ENCODE measurements at regions not wholly inside any gene's neighbourhood (a gene's known extent, or its start where the extent isn't known, plus 50 kb on each side); places are given as distances from the start of the nearest gene placed in this dataset.

GRCh38 chr1:147834181-147834580, 68.4 kb upstream of the GJA8 start:
- intact Hi-C loops (cut with DNase I, micrococcal nuclease): no loop called here
- H3K4me3 Mint-ChIP-seq: no peak overlapping the region
- ChIA-PET POLR2A (no interaction called here), CTCF (interaction anchor here (0.8 kb wide), 1 partner anchor 484 kb away, joined by 3 read pairs; no protein-coding TSS in a partner anchor)
- H3K27me3 Mint-ChIP-seq: peaks cover 11% of the 10 kb centered on the region
- no peaks in the 10 kb centered on the region for H3K9me3 Mint-ChIP-seq (ENCODE audit: low read depth)
- peaks cover 4% of the 10 kb centered on the region for H3K4me1 Mint-ChIP-seq
- DNase-seq: no peak
- H3K27ac Mint-ChIP-seq: no peak overlapping the region
- H3K36me3 Mint-ChIP-seq (ENCODE audit: low read depth): no peaks in the 10 kb centered on the region
- peak; percentile 58 for ATAC-seq

GRCh38 chr1:147834810-147835209, 67.8 kb upstream of the GJA8 start:
- Mint-ChIP-seq H3K36me3 (ENCODE audit: low read depth) (no peaks in the 10 kb centered on the region), H3K4me3 (no peak overlapping the region), H3K27ac (no peak overlapping the region), H3K27me3 (peaks cover 9% of the 10 kb centered on the region), H3K9me3 (ENCODE audit: low read depth) (no peaks in the 10 kb centered on the region), H3K4me1 (peaks cover 4% of the 10 kb centered on the region)
- DNase-seq (no peak), ATAC-seq (no peak)
- ChIA-PET CTCF (interaction anchor here (0.8 kb wide), 1 partner anchor 483 kb away, joined by 3 read pairs; no protein-coding TSS in a partner anchor), POLR2A (no interaction called here)
- intact Hi-C loops (cut with DNase I, micrococcal nuclease): no loop called here

GRCh38 chr1:147837129-147837963, 65.2 kb upstream of the GJA8 start:
- Mint-ChIP-seq H3K4me1 (peaks cover 4% of the 10 kb centered on the region), H3K36me3 (ENCODE audit: low read depth) (no peaks in the 10 kb centered on the region), H3K4me3 (no peak overlapping the region), H3K27me3 (peaks cover 5% of the 10 kb centered on the region), H3K27ac (no peak overlapping the region), H3K9me3 (ENCODE audit: low read depth) (no peaks in the 10 kb centered on the region)
- DNase-seq (no peak), ATAC-seq (no peak)
- CTCF ChIA-PET: no interaction called here
- intact Hi-C loops (cut with DNase I, micrococcal nuclease): no loop called here
- POLR2A ChIA-PET: no interaction called here

- intact Hi-C loops (cut with DNase I, micrococcal nuclease): no loop called here
- no peak overlapping the region for H3K27ac Mint-ChIP-seq
These were observed 64.7 kb upstream of the GJA8 start for GRCh38 chr1:147837964-147838292.

GRCh38 chr1:147840909-147841308, 61.7 kb upstream of the GJA8 start:
- Mint-ChIP-seq H3K4me1 (no peaks in the 10 kb centered on the region), H3K27me3 (peaks cover 3% of the 10 kb centered on the region), H3K27ac (no peak overlapping the region), H3K36me3 (ENCODE audit: low read depth) (no peaks in the 10 kb centered on the region), H3K4me3 (no peak overlapping the region), H3K9me3 (ENCODE audit: low read depth) (no peaks in the 10 kb centered on the region)
- DNase-seq: peak; percentile 52
- ChIA-PET CTCF (interaction anchor here (1.0 to 1.5 kb wide), 5 partner anchors 8 to 57 kb away, joined by 3 to 4 read pairs (median 3); no protein-coding TSS in a partner anchor), POLR2A (no interaction called here)
- ATAC-seq: peak; percentile 53
- intact Hi-C loops (cut with DNase I, micrococcal nuclease): no loop called here

More at GRCh38 chr1:147837964-147838292, 64.7 kb upstream of the GJA8 start:
- CTCF ChIA-PET: no interaction called here
- H3K36me3 Mint-ChIP-seq (ENCODE audit: low read depth): no peaks in the 10 kb centered on the region
- peaks cover 5% of the 10 kb centered on the region for H3K27me3 Mint-ChIP-seq
- no peaks in the 10 kb centered on the region for H3K9me3 Mint-ChIP-seq (ENCODE audit: low read depth)
- POLR2A ChIA-PET: no interaction called here
- H3K4me1 Mint-ChIP-seq: peaks cover 4% of the 10 kb centered on the region
- ATAC-seq (no peak), DNase-seq (no peak)
- no peak overlapping the region for H3K4me3 Mint-ChIP-seq

- DNase-seq: no peak
- Mint-ChIP-seq H3K4me3 (no peak overlapping the region), H3K9me3 (ENCODE audit: low read depth) (no peaks in the 10 kb centered on the region), H3K27ac (no peak overlapping the region), H3K27me3 (peaks cover 1% of the 10 kb centered on the region), H3K4me1 (no peaks in the 10 kb centered on the region), H3K36me3 (ENCODE audit: low read depth) (no peaks in the 10 kb centered on the region)
- ChIA-PET CTCF (interaction anchor here (0.5 to 0.7 kb wide), 2 partner anchors 17 to 464 kb away, joined by 3 to 6 read pairs; no protein-coding TSS in a partner anchor), POLR2A (no interaction called here)
- intact Hi-C loops (cut with DNase I, micrococcal nuclease): no loop called here
- no peak for ATAC-seq
These were observed 60.0 kb upstream of the GJA8 start for GRCh38 chr1:147842578-147842977.

GRCh38 chr1:147843486-147843885, 59.1 kb upstream of the GJA8 start:
- intact Hi-C loops (cut with DNase I, micrococcal nuclease): no loop called here
- ATAC-seq: no peak

GRCh38 chr1:147847831-147848230, 54.8 kb upstream of the GJA8 start:
- no peaks in the 10 kb centered on the region for H3K36me3 Mint-ChIP-seq (ENCODE audit: low read depth)
- peaks cover 3% of the 10 kb centered on the region for H3K4me1 Mint-ChIP-seq
- no peak for ATAC-seq
- no peak overlapping the region for H3K4me3 Mint-ChIP-seq
- no peak overlapping the region for H3K27ac Mint-ChIP-seq
- H3K9me3 Mint-ChIP-seq (ENCODE audit: low read depth): no peaks in the 10 kb centered on the region
- ChIA-PET CTCF (interaction anchor here (0.5 to 1.3 kb wide), 3 partner anchors 18 to 316 kb away, joined by 4 read pairs; no protein-coding TSS in a partner anchor), POLR2A (no interaction called here)
- intact Hi-C loops (cut with DNase I, micrococcal nuclease): no loop called here
- no peak for DNase-seq
- no peaks in the 10 kb centered on the region for H3K27me3 Mint-ChIP-seq

More at GRCh38 chr1:147843486-147843885, 59.1 kb upstream of the GJA8 start:
- Mint-ChIP-seq H3K4me1 (no peaks in the 10 kb centered on the region), H3K36me3 (ENCODE audit: low read depth) (no peaks in the 10 kb centered on the region), H3K9me3 (ENCODE audit: low read depth) (no peaks in the 10 kb centered on the region), H3K4me3 (no peak overlapping the region), H3K27me3 (no peaks in the 10 kb centered on the region), H3K27ac (no peak overlapping the region)
- DNase-seq: no peak
- POLR2A ChIA-PET: no interaction called here
- CTCF ChIA-PET: interaction anchor here (2.1 kb wide), 1 partner anchor 49 kb away, joined by 5 read pairs; no protein-coding TSS in a partner anchor

- DNase-seq (no peak), ATAC-seq (no peak)
- Mint-ChIP-seq H3K27me3 (no peaks in the 10 kb centered on the region), H3K27ac (no peak overlapping the region), H3K4me3 (no peak overlapping the region), H3K36me3 (ENCODE audit: low read depth) (no peaks in the 10 kb centered on the region), H3K4me1 (peaks cover 3% of the 10 kb centered on the region), H3K9me3 (ENCODE audit: low read depth) (no peaks in the 10 kb centered on the region)
- CTCF ChIA-PET: interaction anchor here (1.2 to 1.3 kb wide), 2 partner anchors 9 to 17 kb away, joined by 3 to 4 read pairs; no protein-coding TSS in a partner anchor
- intact Hi-C loops (cut with DNase I, micrococcal nuclease): no loop called here
- POLR2A ChIA-PET: no interaction called here
These were observed 53.3 kb upstream of the GJA8 start for GRCh38 chr1:147849098-147849895.

GRCh38 chr1:147850737-147851136, 51.9 kb upstream of the GJA8 start:
- ChIA-PET POLR2A (interaction anchor here (0.6 kb wide), 1 partner anchor 209 kb away, joined by 7 read pairs; no protein-coding TSS in a partner anchor), CTCF (interaction anchor here (1.2 kb wide), 1 partner anchor 10 kb away, joined by 3 read pairs; no protein-coding TSS in a partner anchor)
- H3K27me3 Mint-ChIP-seq: no peaks in the 10 kb centered on the region
- H3K36me3 Mint-ChIP-seq (ENCODE audit: low read depth): no peaks in the 10 kb centered on the region
- ATAC-seq: no peak
- peaks cover 3% of the 10 kb centered on the region for H3K4me1 Mint-ChIP-seq
- no peak overlapping the region for H3K27ac Mint-ChIP-seq
- no peaks in the 10 kb centered on the region for H3K9me3 Mint-ChIP-seq (ENCODE audit: low read depth)
- DNase-seq: no peak
- intact Hi-C loops (cut with DNase I, micrococcal nuclease): no loop called here
- H3K4me3 Mint-ChIP-seq: no peak overlapping the region

GRCh38 chr1:147851149-147851548, 51.4 kb upstream of the GJA8 start:
- no peaks in the 10 kb centered on the region for H3K9me3 Mint-ChIP-seq (ENCODE audit: low read depth)
- H3K27me3 Mint-ChIP-seq: peaks cover 3% of the 10 kb centered on the region
- no peak overlapping the region for H3K27ac Mint-ChIP-seq
- H3K36me3 Mint-ChIP-seq (ENCODE audit: low read depth): no peaks in the 10 kb centered on the region
- H3K4me1 Mint-ChIP-seq: peaks cover 3% of the 10 kb centered on the region
- CTCF ChIA-PET: interaction anchor here (1.2 kb wide), 1 partner anchor 10 kb away, joined by 3 read pairs; no protein-coding TSS in a partner anchor
- no peak overlapping the region for H3K4me3 Mint-ChIP-seq
- POLR2A ChIA-PET: interaction anchor here (0.6 kb wide), 1 partner anchor 210 kb away, joined by 7 read pairs; no protein-coding TSS in a partner anchor
- intact Hi-C loops (cut with DNase I, micrococcal nuclease): no loop called here
- no peak for ATAC-seq
- no peak for DNase-seq
